H1 (cell line): ENCODE measurements at regions not wholly inside any gene's neighbourhood (a gene's known extent, or its start where the extent isn't known, plus 50 kb on each side); places are given as distances from the start of the nearest gene placed in this dataset.

ENCODE experiments used
- CTCF ChIA-PET: fragments of 300-600 bp; sonication (Branson Sonifier 250); formaldehyde crosslinking; loops from one replicate; lab custom pipeline; 2021; ENCODE audit not compliant: partially characterized antibody; lab: Charles Lee
- POLR2A ChIA-PET: fragments of 300-600 bp; sonication (Branson Sonifier 250); formaldehyde crosslinking; loops from one replicate; lab custom pipeline; 2021; ENCODE audit warnings: inconsistent platforms; ENCODE audit not compliant: partially characterized antibody; lab: Charles Lee
- DNase-seq, 2 experiments: peaks; one replicate each; pipeline versions ENCODE4 v3.0.0 to v3.0.0-alpha.2; 2010 to 2022; ENCODE audit warnings: low spot score in 2 of 2, low read depth in 1 of 2, mixed read lengths in 1 of 2
- FAIRE-seq: peaks from 2 replicates; lab custom pipeline; 2011; peaks lifted over from hg19 to GRCh38; lab: Jason Lieb, UNC
- H2AFZ ChIP-seq: 2 replicates; pipeline ENCODE4 v1.8.1; 2012; ENCODE audit warnings: low read length, inconsistent platforms
- H2AK5ac ChIP-seq: 2 replicates; pipeline ENCODE4 v1.6.1; 2013; ENCODE audit warnings: low read depth, low read length
- H2BK120ac ChIP-seq: replicated peaks from 2 replicates; pipeline ENCODE3; 2013; ENCODE audit warnings: low read depth, low read length, inconsistent platforms
- H2BK12ac ChIP-seq: 2 replicates; pipeline ENCODE4 v1.6.1; 2013; ENCODE audit warnings: low read depth, low read length
- H2BK15ac ChIP-seq: 2 replicates; pipeline ENCODE4 v1.6.1; 2013; ENCODE audit warnings: low read length
- H2BK20ac ChIP-seq: 2 replicates; pipeline ENCODE4 v1.6.1; 2013; ENCODE audit warnings: low read length
- H2BK5ac ChIP-seq: 2 replicates; pipeline ENCODE4 v1.6.1; 2013; ENCODE audit warnings: low read depth, low read length
- H3K14ac ChIP-seq: 2 replicates; pipeline ENCODE4 v1.6.1; 2013; ENCODE audit warnings: inconsistent platforms; ENCODE audit not compliant: insufficient read length
- H3K18ac ChIP-seq: 2 replicates; pipeline ENCODE4 v1.6.1; 2013; ENCODE audit warnings: low read length; ENCODE audit errors: extremely low read depth
- H3K23ac ChIP-seq: 2 replicates; pipeline ENCODE4 v1.6.1; 2013; ENCODE audit warnings: inconsistent platforms; ENCODE audit not compliant: insufficient read length
- H3K23me2 ChIP-seq: 2 replicates; pipeline ENCODE4 v1.6.1; 2013; ENCODE audit warnings: low read depth, low read length
- H3K27ac ChIP-seq: 2 replicates; pipeline ENCODE4 v1.6.1; 2011; ENCODE audit warnings: low read depth, low read length, inconsistent platforms
- H3K27me3 ChIP-seq, 4 experiments: replicated peaks in 1 of 4; 1 replicate in 1 of 4; 2 replicates in 3 of 4; pipeline versions ENCODE4 v1.6.1 to v1.8.1; 2011 to 2013; ENCODE audit warnings: low read length in 3 of 4, mild to moderate bottlenecking in 3 of 4, inconsistent platforms in 2 of 4, mixed read lengths in 2 of 4, moderate library complexity in 1 of 4; ENCODE audit not compliant: control insufficient read depth in 3 of 4, insufficient read depth in 3 of 4; ENCODE audit errors: extremely low read depth in 1 of 4
- H3K36me3 ChIP-seq, 4 experiments: 2 replicates each; pipeline versions ENCODE4 v1.6.1 to v1.8.1; 2011 to 2013; ENCODE audit warnings: mild to moderate bottlenecking in 4 of 4, low read length in 3 of 4, moderate library complexity in 2 of 4, control low read depth in 1 of 4, inconsistent platforms in 1 of 4; ENCODE audit not compliant: insufficient read depth in 4 of 4, control insufficient read depth in 2 of 4
- H3K4ac ChIP-seq: replicated peaks from 2 replicates; pipeline ENCODE3; 2013; ENCODE audit warnings: low read length, low read depth, mixed read lengths, inconsistent platforms; ENCODE audit not compliant: insufficient read length
- H3K4me1 ChIP-seq, 4 experiments: replicated peaks in 1 of 4; 1 replicate in 1 of 4; 2 replicates in 3 of 4; pipeline versions ENCODE4 v1.6.1 to v1.8.1; 2011 to 2013; ENCODE audit warnings: low read length in 3 of 4, inconsistent platforms in 2 of 4, mixed read lengths in 1 of 4; ENCODE audit not compliant: insufficient read depth in 4 of 4, control insufficient read depth in 3 of 4
- H3K4me2 ChIP-seq, 2 experiments: 2 replicates each; pipeline versions ENCODE4 v1.6.1 to v1.8.1; 2011 to 2013; ENCODE audit warnings: low read depth in 2 of 2, low read length in 2 of 2, control low read depth in 1 of 2, inconsistent platforms in 1 of 2, mild to moderate bottlenecking in 1 of 2; ENCODE audit not compliant: insufficient read depth in 1 of 2
- H3K4me3 ChIP-seq, 4 experiments: fragments of 200-600, 300-600 bp in 1 of 4; sonication (generic), shearing (Covaris generic), sonication (Bioruptor Twin) in 1 of 4; 2 replicates each; pipeline versions ENCODE4 v1.5.1 to v1.8.1; 2011 to 2016; ENCODE audit warnings: low read length in 4 of 4, low read depth in 3 of 4, control low read depth in 2 of 4, inconsistent platforms in 2 of 4, mild to moderate bottlenecking in 2 of 4, mixed read lengths in 1 of 4, moderate library complexity in 1 of 4; ENCODE audit not compliant: insufficient read depth in 2 of 4; ENCODE audit errors: extremely low read depth in 1 of 4
- H3K56ac ChIP-seq: replicated peaks from 2 replicates; pipeline ENCODE3; 2013; ENCODE audit warnings: low read depth, mild to moderate bottlenecking, mixed read lengths, low read length, inconsistent platforms; ENCODE audit not compliant: insufficient read length
- H3K79me1 ChIP-seq: 2 replicates; pipeline ENCODE4 v1.6.1; 2013; ENCODE audit warnings: low read depth, low read length, control low read depth
- H3K79me2 ChIP-seq, 2 experiments: 2 replicates each; pipeline versions ENCODE4 v1.6.1 to v1.8.1; 2012 to 2013; ENCODE audit warnings: low read length in 2 of 2, mild to moderate bottlenecking in 2 of 2, inconsistent platforms in 1 of 2; ENCODE audit not compliant: insufficient read depth in 2 of 2, control insufficient read depth in 1 of 2
- H3K9ac ChIP-seq, 4 experiments: replicated peaks in 1 of 4; 1 replicate in 1 of 4; 2 replicates in 3 of 4; pipeline versions ENCODE4 v1.6.1 to v1.8.1; 2011 to 2013; ENCODE audit warnings: low read depth in 3 of 4, low read length in 3 of 4, control low read depth in 2 of 4, mild to moderate bottlenecking in 2 of 4, moderate library complexity in 2 of 4, inconsistent platforms in 1 of 4; ENCODE audit errors: extremely low read depth in 1 of 4
- H3K9me3 ChIP-seq, 2 experiments: 2 replicates each; pipeline versions ENCODE4 v1.6.1 to v1.8.1; 2012 to 2013; ENCODE audit warnings: mild to moderate bottlenecking in 2 of 2, moderate library complexity in 2 of 2, control low read depth in 1 of 2, inconsistent platforms in 1 of 2, low read depth in 1 of 2, low read length in 1 of 2, mixed read lengths in 1 of 2; ENCODE audit not compliant: insufficient read depth in 2 of 2
- H4K20me1 ChIP-seq, 2 experiments: replicated peaks in 1 of 2; 2 replicates each; pipeline versions ENCODE3 to v1.8.1; 2011 to 2013; ENCODE audit warnings: inconsistent platforms in 2 of 2, low read length in 2 of 2, mild to moderate bottlenecking in 1 of 2; ENCODE audit not compliant: insufficient read depth in 2 of 2, control insufficient read depth in 1 of 2
- H4K5ac ChIP-seq: 2 replicates; pipeline ENCODE4 v1.6.1; 2013; ENCODE audit warnings: low read length, low read depth, mixed read lengths, inconsistent platforms; ENCODE audit not compliant: insufficient read length
- H4K8ac ChIP-seq: 2 replicates; pipeline ENCODE4 v1.8.0; 2013; ENCODE audit warnings: mild to moderate bottlenecking, moderate library complexity, low read length, inconsistent platforms; ENCODE audit not compliant: insufficient read depth; ENCODE audit errors: extremely low read depth
- H4K91ac ChIP-seq: replicated peaks from 2 replicates; pipeline ENCODE3; 2013; ENCODE audit warnings: low read length, mixed read lengths, inconsistent platforms; ENCODE audit not compliant: insufficient read length
- KDM1A ChIP-seq: fragments of 200-600, 300-600 bp; sonication (generic); IDR thresholded peaks from 2 replicates; pipeline ENCODE4 v1.7.1; 2016; ENCODE audit warnings: mild to moderate bottlenecking, low read length, borderline replicate concordance
- USF2 ChIP-seq: IDR thresholded peaks from 2 replicates; pipeline ENCODE4 v1.6.1; 2011; ENCODE audit warnings: low read length, improper control_type of control experiment
- WGBS, 2 experiments: shearing (Covaris generic) in 1 of 2; methylation state at CpG; one replicate each; pipeline versions ENCODE4 v1.1.6 to v1.1.7; 2013 to 2015; ENCODE audit warnings: low lambda C conversion rate in 2 of 2, mixed read lengths in 2 of 2, inconsistent platforms in 1 of 2, low coverage in 1 of 2, missing lambda C conversion rate in 1 of 2; ENCODE audit not compliant: insufficient replicate concordance in 2 of 2, insufficient coverage in 1 of 2, insufficient read length in 1 of 2; ENCODE audit errors: extremely low coverage in 1 of 2, missing lambda C conversion rate in 1 of 2; 5-methylcytosine and 5-hydroxymethylcytosine counted together

DNA sequence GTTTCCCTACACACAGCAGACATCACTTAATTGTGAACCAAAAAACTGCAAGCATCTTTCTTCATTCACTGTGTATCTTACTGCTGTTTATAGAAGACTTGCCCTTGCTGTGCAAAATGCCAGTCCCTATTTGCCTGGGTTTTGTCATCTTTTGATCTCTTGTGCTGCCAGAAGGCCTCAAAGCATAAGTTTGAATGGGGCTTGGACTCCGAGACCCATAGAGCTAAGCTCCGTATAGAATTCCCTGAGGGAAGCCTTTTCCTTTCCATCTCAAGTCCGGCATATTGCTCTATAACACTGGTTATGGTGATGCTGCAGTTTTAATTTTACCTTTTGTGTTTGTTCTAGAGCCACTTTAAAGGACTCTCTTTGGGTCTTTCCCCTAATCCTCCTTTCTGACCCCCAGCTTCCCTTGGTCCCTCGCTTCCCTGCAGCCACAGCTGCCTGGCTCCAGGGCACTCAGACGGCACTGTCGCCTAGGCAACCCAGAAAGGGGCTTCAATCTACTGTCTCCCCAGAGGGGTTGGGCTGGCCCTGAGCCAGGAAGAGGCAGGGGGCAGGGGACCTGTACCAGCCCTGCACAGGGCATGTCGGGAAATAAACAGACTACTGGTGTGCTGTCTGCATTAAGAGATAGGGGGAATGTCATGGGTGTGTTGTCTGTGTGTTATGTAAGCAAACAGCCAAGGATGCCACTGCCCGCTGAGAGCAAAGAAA lies 73.4 kb upstream of the MELK start:
- H2AFZ ChIP-seq, result peak overlapping the region; percentile 2; the same call in 1 of the 2 replicates
- 86% methylated on average over 8 of the region's 8 CpGs; no CpG with 5 or more reads in 1 of the 2 experiments for WGBS, 2 experiments
- H2BK120ac ChIP-seq, result no peak overlapping the region
- H2BK12ac ChIP-seq, result no peak overlapping the region
- FAIRE-seq (no peak), DNase-seq (no peak)
- TF ChIP-seq KDM1A (no peak), USF2 (no peak)
- no peaks in the 10 kb centered on the region for H3K27me3 ChIP-seq
- no peaks in the 10 kb centered on the region for H3K79me1 ChIP-seq
- H3K9ac ChIP-seq, result no peak overlapping the region
- no peak overlapping the region for H3K4me3 ChIP-seq
- no peak overlapping the region for H3K18ac ChIP-seq
- H2BK5ac ChIP-seq, result no peak overlapping the region
- no peaks in the 10 kb centered on the region for H3K79me2 ChIP-seq
- no peak overlapping the region for H3K14ac ChIP-seq
- H3K4me1 ChIP-seq, result no peaks in the 10 kb centered on the region
- H3K9me3 ChIP-seq, result no peaks in the 10 kb centered on the region
- H2BK15ac ChIP-seq, result no peak overlapping the region
- H3K23me2 ChIP-seq, result no peaks in the 10 kb centered on the region
- no peaks in the 10 kb centered on the region for H3K36me3 ChIP-seq
- POLR2A ChIA-PET, result no interaction called here
- H3K23ac ChIP-seq, result no peak overlapping the region
- no peak overlapping the region for H3K27ac ChIP-seq
- H3K56ac ChIP-seq, result no peak overlapping the region
- no peak overlapping the region for H3K4ac ChIP-seq
- H3K4me2 ChIP-seq, result no peak overlapping the region
- no peak overlapping the region for H2BK20ac ChIP-seq
- H4K5ac ChIP-seq, result no peak overlapping the region
- no peak overlapping the region for H4K91ac ChIP-seq
- no peak overlapping the region for H2AK5ac ChIP-seq
- no peak overlapping the region for H4K8ac ChIP-seq
- H4K20me1 ChIP-seq, result no peaks in the 10 kb centered on the region
- CTCF ChIA-PET, result interaction anchor here (1.4 to 2.4 kb wide), 2 partner anchors 28 to 92 kb away, joined by 3 to 8 read pairs; no protein-coding TSS in a partner anchor
